ENCODE measurements at regions not wholly inside any gene's neighbourhood (a gene's known extent, or its start where the extent isn't known, plus 50 kb on each side); places are given as distances from the start of the nearest gene placed in this dataset.

GRCh38 chr10:10956681-10957542, 60.8 kb upstream of the CELF2 start:
- intact Hi-C loops (cut with DNase I): no loop called here
- no peak for DNase-seq (ENCODE audit: low spot score)

- intact Hi-C loops (cut with DNase I): no loop called here
Observed at GRCh38 chr10:10958041-10958440, 59.6 kb upstream of the CELF2 start.

DNA sequence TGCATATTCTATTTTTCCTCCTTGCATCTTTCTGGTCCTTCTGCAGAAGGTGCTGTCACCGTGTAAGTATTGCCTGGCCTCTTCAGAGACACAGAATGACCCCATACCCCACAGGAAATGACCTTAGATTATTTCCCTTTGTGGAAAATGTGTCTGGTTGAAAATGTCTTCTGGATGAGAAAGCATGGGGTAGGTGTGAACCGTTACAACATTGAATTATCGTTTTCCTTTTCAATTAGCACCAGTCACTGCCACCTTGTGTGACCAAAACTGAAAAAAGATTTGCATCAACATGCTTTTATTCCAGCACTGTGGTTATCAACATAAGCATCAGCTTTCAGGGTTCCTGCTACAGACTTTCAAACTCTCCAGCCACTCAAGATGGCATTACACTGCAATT, 58.0 kb upstream of the CELF2 start:
- DNase-seq (ENCODE audit: low spot score): no peak
- intact Hi-C loops (cut with DNase I): loop anchor here (5.0 kb wide), 1 partner anchor 313 kb away; no protein-coding TSS in a partner anchor

More at GRCh38 chr10:10958041-10958440, 59.6 kb upstream of the CELF2 start:
- no peak for DNase-seq (ENCODE audit: low spot score)

DNA sequence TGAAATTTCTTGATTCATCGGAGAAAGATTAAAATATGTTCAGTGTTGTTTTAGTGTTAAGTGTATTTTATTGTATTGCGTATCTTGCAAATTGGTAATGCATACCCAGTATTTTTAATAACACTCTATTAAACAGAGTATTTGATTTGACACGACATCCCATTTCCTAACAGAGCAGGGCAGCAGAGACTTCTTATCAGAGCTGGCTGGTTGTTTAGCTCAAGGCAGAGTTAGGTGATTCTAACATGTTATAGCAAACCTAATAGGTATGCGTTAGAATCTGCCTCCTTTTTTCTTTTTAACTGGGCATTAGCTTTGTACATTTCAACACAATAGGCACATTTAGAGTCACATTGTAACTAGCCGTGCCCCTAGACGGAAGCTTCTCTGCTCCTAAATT, 57.1 kb upstream of the CELF2 start:
- intact Hi-C loops (cut with DNase I): loop anchor here (5.0 kb wide), 1 partner anchor 312 kb away; no protein-coding TSS in a partner anchor
- no peak for DNase-seq (ENCODE audit: low spot score)

- intact Hi-C loops (cut with DNase I): loop anchor here (5.0 kb wide), 1 partner anchor 311 kb away; no protein-coding TSS in a partner anchor
- no peak for DNase-seq (ENCODE audit: low spot score)
Observed at GRCh38 chr10:10961072-10961471, 56.6 kb upstream of the CELF2 start.

GRCh38 chr10:10967029-10967428, 50.6 kb upstream of the CELF2 start:
- intact Hi-C loops (cut with DNase I): no loop called here
- DNase-seq (ENCODE audit: low spot score): no peak

DNA sequence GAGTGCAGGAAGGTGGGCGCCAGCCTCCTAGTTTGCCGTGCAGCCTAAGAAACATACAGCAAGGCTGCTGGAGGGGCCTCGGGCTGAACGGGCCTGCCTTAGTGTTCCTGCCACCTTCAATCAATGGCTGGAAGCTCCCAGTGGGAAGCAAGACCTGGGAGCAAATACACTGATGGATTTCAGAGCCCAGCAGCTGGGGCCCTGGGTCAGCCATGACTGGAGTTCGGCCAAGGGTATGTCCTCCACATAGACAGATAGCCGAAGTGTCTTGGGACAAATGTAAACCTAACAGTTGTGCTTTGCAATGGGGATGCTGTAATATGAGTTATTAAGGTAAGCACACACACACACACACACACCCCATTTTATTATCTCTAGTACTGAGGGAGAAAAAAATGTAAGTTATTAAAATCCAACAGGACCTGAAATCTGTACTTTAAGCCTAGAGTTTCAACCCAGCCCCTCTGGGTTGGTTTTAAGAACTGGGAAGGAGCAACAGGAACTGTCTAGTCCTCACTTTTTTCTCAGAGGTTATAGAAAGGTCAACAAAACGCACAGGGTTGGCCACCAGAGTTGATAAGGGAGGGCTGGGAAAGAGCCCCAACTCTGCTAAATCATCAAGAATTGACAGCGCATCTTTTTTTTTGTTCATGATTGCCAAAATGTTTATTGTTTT, 50.0 kb upstream of the CELF2 start:
- no peak for DNase-seq (ENCODE audit: low spot score)
- intact Hi-C loops (cut with DNase I): no loop called here

Measured in cardiac septum (tissue), 1 donor.